ENCODE measurements at regions not wholly inside any gene's neighbourhood (a gene's known extent, or its start where the extent isn't known, plus 50 kb on each side); places are given as distances from the start of the nearest gene placed in this dataset.

- DNase-seq, result no peak
Observed at GRCh38 chr9:108674766-108675530, 180.8 kb downstream of the ACTL7B start.

- no peak for DNase-seq
Observed at GRCh38 chr9:108673386-108673785, 182.4 kb downstream of the ACTL7B start.

GRCh38 chr9:108672475-108673190 is 183.2 kb downstream of the ACTL7B start:
- DNase-seq, result no peak

GRCh38 chr9:108671794-108672193 is 184.0 kb downstream of the ACTL7B start:
- no peak for DNase-seq

GRCh38 chr9:108671176-108671575 is 184.6 kb downstream of the ACTL7B start:
- no peak for DNase-seq

- no peak for DNase-seq
Observed at GRCh38 chr9:108668938-108669335, 186.8 kb downstream of the ACTL7B start.

GRCh38 chr9:108668191-108668937 is 187.4 kb downstream of the ACTL7B start:
- DNase-seq, result no peak

GRCh38 chr9:108666240-108666784 is 189.5 kb downstream of the ACTL7B start:
- DNase-seq, result no peak

- DNase-seq, result no peak
Observed at GRCh38 chr9:108665521-108666239, 190.1 kb downstream of the ACTL7B start.

- no peak for DNase-seq
Observed at GRCh38 chr9:108664309-108665255, 191.2 kb downstream of the ACTL7B start.

- DNase-seq, result no peak
Observed at GRCh38 chr9:108663422-108663821, 192.4 kb downstream of the ACTL7B start.

GRCh38 chr9:108662956-108663355 is 192.8 kb downstream of the ACTL7B start:
- DNase-seq, result no peak

- DNase-seq, result no peak
Observed at GRCh38 chr9:108662091-108662875, 193.5 kb downstream of the ACTL7B start.

GRCh38 chr9:108656566-108656965 is 199.2 kb downstream of the ACTL7B start:
- no peak for DNase-seq

- no peak for DNase-seq
Observed at GRCh38 chr9:108655818-108656217, 200.0 kb downstream of the ACTL7B start.

GRCh38 chr9:108654566-108654965 is 201.2 kb downstream of the ACTL7B start:
- no peak for DNase-seq

- DNase-seq, result no peak
Observed at GRCh38 chr9:108652851-108653250, 202.9 kb downstream of the ACTL7B start.

GRCh38 chr9:108650826-108651225 is 205.0 kb downstream of the ACTL7B start:
- DNase-seq, result no peak

GRCh38 chr9:108645520-108645919 is 210.3 kb downstream of the ACTL7B start:
- DNase-seq, result no peak

GRCh38 chr9:108643731-108644510 is 211.9 kb downstream of the ACTL7B start:
- DNase-seq, result no peak

Measured in NCI-H1092 (cell line).